Keratinocyte (primary cell): ENCODE measurements at regions not wholly inside any gene's neighbourhood (a gene's known extent, or its start where the extent isn't known, plus 50 kb on each side); places are given as distances from the start of the nearest gene placed in this dataset.

Experiments
- DNase-seq: peaks from one replicate; pipeline ENCODE4 v3.0.0-alpha.2; 2011; ENCODE audit warnings: low read depth, missing footprints, low spot score
- FAIRE-seq: peaks from 2 replicates; lab custom pipeline; 2011; peaks lifted over from hg19 to GRCh38; lab: Jason Lieb, UNC
- H2AFZ ChIP-seq: 2 replicates; pipeline ENCODE4 v1.6.0; 2012; ENCODE audit warnings: low read length, control low read depth, inconsistent platforms; ENCODE audit not compliant: control insufficient read depth
- H3K27ac ChIP-seq: 2 replicates; pipeline ENCODE4 v1.5.1; 2011; ENCODE audit warnings: low read length; ENCODE audit not compliant: control insufficient read depth, insufficient read depth
- H3K27me3 ChIP-seq: 3 replicates; pipeline ENCODE4 v1.6.0; 2011; ENCODE audit warnings: low read length; ENCODE audit not compliant: control insufficient read depth, insufficient read depth; ENCODE audit errors: extremely low read depth
- H3K36me3 ChIP-seq, 2 experiments: 2 replicates in 1 of 2; 3 replicates in 1 of 2; pipeline ENCODE4 v1.5.1; 2011; ENCODE audit warnings: low read length in 2 of 2, mild to moderate bottlenecking in 1 of 2; ENCODE audit not compliant: control insufficient read depth in 2 of 2, insufficient read depth in 2 of 2; ENCODE audit errors: extremely low read depth in 1 of 2
- H3K4me1 ChIP-seq: 3 replicates; pipeline ENCODE4 v1.5.1; 2011; ENCODE audit warnings: low read length; ENCODE audit not compliant: control insufficient read depth, insufficient read depth; ENCODE audit errors: extremely low read depth
- H3K4me2 ChIP-seq: 3 replicates; pipeline ENCODE4 v1.6.0; 2011; ENCODE audit warnings: low read depth, low read length; ENCODE audit not compliant: control insufficient read depth, insufficient read depth; ENCODE audit errors: extremely low read depth
- H3K4me3 ChIP-seq, 3 experiments: fragments of 200-600 bp in 1 of 3; sonication (generic) in 1 of 3; 2 replicates in 2 of 3; 3 replicates in 1 of 3; pipeline ENCODE4 v1.5.1; 2011 to 2016; ENCODE audit warnings: low read length in 3 of 3, mild to moderate bottlenecking in 3 of 3, control low read depth in 2 of 3, inconsistent platforms in 1 of 3, low read depth in 1 of 3, mixed read lengths in 1 of 3, mixed run types in 1 of 3, moderate library complexity in 1 of 3; ENCODE audit not compliant: control insufficient read depth in 2 of 3, insufficient read depth in 2 of 3; ENCODE audit errors: extremely low read depth in 1 of 3
- H3K79me2 ChIP-seq: 2 replicates; pipeline ENCODE4 v1.6.0; 2012; ENCODE audit warnings: low read length; ENCODE audit not compliant: control insufficient read depth, insufficient read depth
- H3K9ac ChIP-seq: 3 replicates; pipeline ENCODE4 v1.6.0; 2011; ENCODE audit warnings: low read length; ENCODE audit not compliant: control insufficient read depth, insufficient read depth; ENCODE audit errors: extremely low read depth
- H3K9me1 ChIP-seq: 3 replicates; pipeline ENCODE4 v1.6.0; 2011; ENCODE audit warnings: low read length; ENCODE audit not compliant: control insufficient read depth, insufficient read depth; ENCODE audit errors: extremely low read depth
- H3K9me3 ChIP-seq: 2 replicates; pipeline ENCODE4 v1.5.1; 2012; ENCODE audit warnings: low read depth, low read length; ENCODE audit not compliant: control insufficient read depth
- H4K20me1 ChIP-seq: 3 replicates; pipeline ENCODE4 v1.6.0; 2011; ENCODE audit warnings: low read length; ENCODE audit not compliant: control insufficient read depth, insufficient read depth; ENCODE audit errors: extremely low read depth
- CTCF ChIP-seq, 3 experiments: IDR thresholded peaks in 1 of 3; conservative IDR thresholded peaks in 1 of 3; optimal IDR thresholded peaks in 1 of 3; 2 replicates in 2 of 3; 3 replicates in 1 of 3; pipeline versions ENCODE3 to v1.5.1; 2011; ENCODE audit warnings: low read length in 3 of 3, mild to moderate bottlenecking in 3 of 3, moderate library complexity in 2 of 3, control low read depth in 1 of 3, inconsistent platforms in 1 of 3; ENCODE audit not compliant: insufficient read depth in 2 of 3; ENCODE audit errors: extremely low read depth in 1 of 3
- EZH2 ChIP-seq: IDR thresholded peaks from one replicate; pipeline ENCODE4 v1.6.1; 2012; ENCODE audit warnings: inconsistent platforms, mild to moderate bottlenecking, low read length, moderate library complexity
- dilution Hi-C: fragments of 300-500 bp; cut with MboI; formaldehyde crosslinking; loops from one replicate; pipeline ENCODE4 v1.7.0; 2020; ENCODE audit warnings: low sequenced_read_pairs; ENCODE audit not compliant: extremely low pct_ligation_motif_present

GRCh38 chr12:70028515-70028914, 203.5 kb downstream of the MYRFL start:
- Histone ChIP-seq H3K27me3 (no peaks in the 10 kb centered on the region), H3K9me1 (no peaks in the 10 kb centered on the region), H3K4me2 (no peak overlapping the region), H3K9me3 (no peaks in the 10 kb centered on the region), H3K9ac (no peak overlapping the region), H3K27ac (no peak overlapping the region), H3K4me3 (no peak overlapping the region), H3K79me2 (no peaks in the 10 kb centered on the region), H4K20me1 (no peaks in the 10 kb centered on the region), H3K36me3 (no peaks in the 10 kb centered on the region), H2AFZ (no peak overlapping the region), H3K4me1 (peaks cover 7% of the 10 kb centered on the region)
- dilution Hi-C loops = no loop called here
- FAIRE-seq = no peak
- TF ChIP-seq EZH2 (no peak), CTCF (optimal IDR thresholded peaks at IDR 0.05 in 1 of 3, IDR thresholded peaks at IDR 0.05 in 1 of 3, conservative IDR thresholded peaks at IDR 0.05 in 1 of 3; ENCODE audit: extremely low read depth in 1 of 3, insufficient read depth in 2 of 3, low read length in 3 of 3) (no peak)
- no peak for DNase-seq

- H2AFZ ChIP-seq = no peak overlapping the region
Measured at GRCh38 chr12:70028918-70029317, 203.9 kb downstream of the MYRFL start.

More at GRCh38 chr12:70028918-70029317, 203.9 kb downstream of the MYRFL start:
- Histone ChIP-seq H4K20me1 (no peaks in the 10 kb centered on the region), H3K27ac (no peak overlapping the region), H3K4me1 (peaks cover 7% of the 10 kb centered on the region), H3K9me3 (no peaks in the 10 kb centered on the region), H3K27me3 (no peaks in the 10 kb centered on the region), H3K79me2 (no peaks in the 10 kb centered on the region), H3K4me2 (no peak overlapping the region), H3K9ac (no peak overlapping the region), H3K36me3 (no peaks in the 10 kb centered on the region), H3K9me1 (no peaks in the 10 kb centered on the region), H3K4me3 (no peak overlapping the region)
- dilution Hi-C loops = no loop called here
- FAIRE-seq (no peak), DNase-seq (no peak)
- TF ChIP-seq CTCF (optimal IDR thresholded peaks at IDR 0.05 in 1 of 3, IDR thresholded peaks at IDR 0.05 in 1 of 3, conservative IDR thresholded peaks at IDR 0.05 in 1 of 3; ENCODE audit: extremely low read depth in 1 of 3, insufficient read depth in 2 of 3, low read length in 3 of 3) (no peak), EZH2 (no peak)
